Nephron progenitor cell (in vitro differentiated cells): ENCODE measurements at regions not wholly inside any gene's neighbourhood (a gene's known extent, or its start where the extent isn't known, plus 50 kb on each side); places are given as distances from the start of the nearest gene placed in this dataset.

Source experiments
- DNase-seq: peaks from one replicate; pipeline ENCODE4 v3.0.0; 2021
- H3K27ac Mint-ChIP-seq: 2 replicates; pipeline ENCODE4 v1.8.0; 2021; ENCODE audit warnings: mild to moderate bottlenecking, moderate library complexity, mixed read lengths
- H3K27me3 Mint-ChIP-seq: 2 replicates; pipeline ENCODE4 v1.8.0; 2021; ENCODE audit warnings: mild to moderate bottlenecking, low read depth, mixed read lengths; ENCODE audit not compliant: poor library complexity
- H3K36me3 Mint-ChIP-seq: 2 replicates; pipeline ENCODE4 v1.8.0; 2021; ENCODE audit warnings: low read depth, mixed read lengths
- H3K4me1 Mint-ChIP-seq: 2 replicates; pipeline ENCODE4 v1.8.0; 2021; ENCODE audit warnings: mixed read lengths
- H3K4me3 Mint-ChIP-seq: 2 replicates; pipeline ENCODE4 v1.8.0; 2021; ENCODE audit warnings: mild to moderate bottlenecking, moderate library complexity, mixed read lengths
- H3K9me3 Mint-ChIP-seq: 2 replicates; pipeline ENCODE4 v1.8.0; 2021; ENCODE audit warnings: mild to moderate bottlenecking, moderate library complexity, mixed read lengths
- TF ChIP-seq, protein P1 (sequence below): fragments of 200-600 bp; sonication (generic); IDR thresholded peaks from 2 replicates; pipeline ENCODE4 v1.5.0; 2021; ENCODE audit warnings: antibody characterized with exemption

DNA sequence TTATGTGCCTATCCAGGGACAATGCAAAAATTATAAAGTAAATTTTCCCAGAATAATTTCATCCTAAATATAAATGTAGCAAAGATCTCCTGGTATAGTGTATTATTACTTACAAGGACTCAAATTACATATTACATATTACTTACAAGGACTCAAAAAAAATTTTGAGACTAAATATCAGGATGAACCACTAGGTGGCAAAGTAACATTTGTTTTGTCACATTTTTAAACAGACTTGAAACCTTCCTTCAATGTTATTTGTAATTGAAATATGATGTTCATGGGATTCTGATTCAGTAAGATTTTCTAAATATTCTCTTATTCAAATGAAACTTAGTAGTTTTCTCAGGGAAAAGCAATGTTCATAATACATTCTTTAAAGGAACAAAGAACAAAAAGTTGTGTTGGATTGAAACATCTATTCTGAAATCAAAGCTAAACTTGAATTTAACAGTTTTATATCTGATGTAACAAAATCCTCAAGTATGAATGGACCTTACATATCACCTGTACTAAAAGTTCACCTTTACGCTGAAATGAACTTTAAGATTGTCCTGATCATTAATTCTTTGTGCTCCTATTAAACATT, 74.3 kb upstream of the GNAI1 start:
- Mint-ChIP-seq H3K36me3 (peaks cover 1% of the 10 kb centered on the region), H3K9me3 (peaks cover 12% of the 10 kb centered on the region), H3K27ac (no peak overlapping the region), H3K27me3 (peaks cover 2% of the 10 kb centered on the region), H3K4me3 (no peak overlapping the region), H3K4me1 (no peaks in the 10 kb centered on the region)
- DNase-seq: no peak
- TF ChIP-seq, protein P1, sequence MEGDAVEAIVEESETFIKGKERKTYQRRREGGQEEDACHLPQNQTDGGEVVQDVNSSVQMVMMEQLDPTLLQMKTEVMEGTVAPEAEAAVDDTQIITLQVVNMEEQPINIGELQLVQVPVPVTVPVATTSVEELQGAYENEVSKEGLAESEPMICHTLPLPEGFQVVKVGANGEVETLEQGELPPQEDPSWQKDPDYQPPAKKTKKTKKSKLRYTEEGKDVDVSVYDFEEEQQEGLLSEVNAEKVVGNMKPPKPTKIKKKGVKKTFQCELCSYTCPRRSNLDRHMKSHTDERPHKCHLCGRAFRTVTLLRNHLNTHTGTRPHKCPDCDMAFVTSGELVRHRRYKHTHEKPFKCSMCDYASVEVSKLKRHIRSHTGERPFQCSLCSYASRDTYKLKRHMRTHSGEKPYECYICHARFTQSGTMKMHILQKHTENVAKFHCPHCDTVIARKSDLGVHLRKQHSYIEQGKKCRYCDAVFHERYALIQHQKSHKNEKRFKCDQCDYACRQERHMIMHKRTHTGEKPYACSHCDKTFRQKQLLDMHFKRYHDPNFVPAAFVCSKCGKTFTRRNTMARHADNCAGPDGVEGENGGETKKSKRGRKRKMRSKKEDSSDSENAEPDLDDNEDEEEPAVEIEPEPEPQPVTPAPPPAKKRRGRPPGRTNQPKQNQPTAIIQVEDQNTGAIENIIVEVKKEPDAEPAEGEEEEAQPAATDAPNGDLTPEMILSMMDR: peak; percentile 60

DNA sequence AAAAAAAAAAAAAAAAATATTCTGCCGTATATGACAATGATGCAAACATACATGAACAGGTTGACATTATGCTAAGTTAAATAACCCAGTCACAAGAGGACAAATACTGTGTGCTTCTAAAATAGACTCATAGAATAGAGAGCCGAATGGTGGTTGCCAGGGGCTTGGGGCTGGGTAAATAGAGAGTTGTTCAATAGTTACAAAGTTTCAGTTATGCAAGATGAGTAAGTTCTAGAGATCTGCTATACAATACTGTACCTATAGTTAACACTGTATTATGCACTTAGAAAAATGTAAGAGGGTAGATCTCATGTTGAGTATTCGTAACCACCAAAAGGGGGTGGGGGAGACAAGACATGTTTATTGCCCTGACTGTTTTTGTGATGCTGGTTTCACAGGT, 77.1 kb upstream of the GNAI1 start:
- H3K27ac Mint-ChIP-seq: no peak overlapping the region
- H3K36me3 Mint-ChIP-seq: no peaks in the 10 kb centered on the region
- H3K27me3 Mint-ChIP-seq: peaks cover 4% of the 10 kb centered on the region
- H3K9me3 Mint-ChIP-seq: peaks cover 7% of the 10 kb centered on the region
- TF ChIP-seq, protein P1: no peak
- DNase-seq: no peak
- H3K4me3 Mint-ChIP-seq: no peak overlapping the region
- peaks cover 4% of the 10 kb centered on the region for H3K4me1 Mint-ChIP-seq

DNA sequence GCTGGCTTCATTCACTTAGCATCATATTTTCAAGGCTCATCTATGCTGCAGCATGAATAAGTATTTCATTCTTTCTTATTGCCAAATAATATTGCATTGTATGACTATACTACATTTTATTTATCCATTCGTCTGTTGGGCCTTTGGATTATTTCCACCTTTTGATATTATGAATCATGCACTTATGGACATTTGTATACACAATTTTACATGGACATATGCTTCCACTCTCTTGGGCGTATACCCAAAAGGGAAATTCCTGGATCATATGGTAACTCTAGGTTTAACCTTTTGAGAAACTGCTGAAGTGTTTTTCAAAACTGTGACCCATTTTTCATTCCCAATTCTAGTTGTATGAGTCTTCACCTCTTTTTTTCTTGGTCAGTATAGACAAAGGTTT, 80.3 kb upstream of the GNAI1 start:
- H3K4me3 Mint-ChIP-seq: no peak overlapping the region
- no peak for DNase-seq
- H3K4me1 Mint-ChIP-seq: peaks cover 4% of the 10 kb centered on the region

DNA sequence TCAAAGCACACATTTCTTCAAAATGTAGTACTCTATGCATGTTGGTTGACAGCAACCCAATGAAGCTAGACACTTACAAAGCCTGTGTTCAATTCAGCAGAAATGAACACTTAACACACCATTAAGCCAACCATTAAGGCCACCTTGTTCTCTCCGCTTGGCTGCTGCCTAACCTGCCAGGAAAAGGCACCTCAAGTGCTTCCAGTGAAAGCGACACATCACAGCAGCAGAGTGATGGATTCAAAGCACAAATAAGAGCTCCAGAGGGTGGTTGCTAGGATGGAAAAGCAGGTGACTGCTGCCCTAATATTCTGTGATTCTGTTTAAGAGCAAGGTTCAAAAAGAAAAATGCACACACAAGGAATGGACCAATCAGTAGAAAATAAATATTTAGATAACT, 81.5 kb upstream of the GNAI1 start:
- H3K36me3 Mint-ChIP-seq: no peaks in the 10 kb centered on the region
- peaks cover 4% of the 10 kb centered on the region for H3K27me3 Mint-ChIP-seq
- no peak overlapping the region for H3K27ac Mint-ChIP-seq

More for the DNA sequence above, 80.3 kb upstream of the GNAI1 start:
- Mint-ChIP-seq H3K27ac (no peak overlapping the region), H3K36me3 (no peaks in the 10 kb centered on the region), H3K27me3 (peaks cover 4% of the 10 kb centered on the region), H3K9me3 (no peaks in the 10 kb centered on the region)
- TF ChIP-seq, protein P1: no peak

DNA sequence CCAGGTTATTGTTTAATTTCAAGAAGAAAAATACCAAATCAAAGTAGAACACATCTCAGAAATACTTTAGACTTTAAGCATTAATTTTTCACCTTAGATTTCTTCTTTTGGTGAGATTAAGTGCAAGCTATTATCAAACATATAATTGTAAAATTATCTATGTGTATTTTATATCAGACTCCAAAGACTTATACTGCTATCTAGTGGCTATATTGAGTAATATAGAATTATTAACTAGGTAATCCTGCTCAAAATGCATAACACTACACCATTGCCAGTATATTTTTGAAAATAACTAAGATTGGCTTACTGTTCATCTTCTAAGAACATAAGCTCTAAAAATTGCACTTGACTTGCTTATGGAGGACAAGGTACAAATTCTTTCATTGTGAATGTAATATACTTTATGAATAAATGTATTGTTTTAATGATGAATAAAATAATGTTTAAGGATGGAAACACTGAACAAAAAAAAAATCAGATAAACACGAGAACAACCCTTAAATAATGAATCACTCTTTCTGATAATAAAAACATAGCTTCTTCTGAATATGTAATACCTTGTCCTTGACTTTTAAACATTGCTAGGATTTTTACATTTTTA, 86.7 kb upstream of the GNAI1 start:
- Mint-ChIP-seq H3K4me1 (peaks cover 2% of the 10 kb centered on the region), H3K27ac (no peak overlapping the region), H3K4me3 (no peak overlapping the region), H3K9me3 (peaks cover 20% of the 10 kb centered on the region), H3K36me3 (no peaks in the 10 kb centered on the region), H3K27me3 (no peaks in the 10 kb centered on the region)
- TF ChIP-seq, protein P1: no peak
- no peak for DNase-seq

More for the DNA sequence above, 81.5 kb upstream of the GNAI1 start:
- no peak overlapping the region for H3K4me3 Mint-ChIP-seq
- peaks cover 4% of the 10 kb centered on the region for H3K4me1 Mint-ChIP-seq
- no peaks in the 10 kb centered on the region for H3K9me3 Mint-ChIP-seq
- peak; percentile 6 for DNase-seq
- TF ChIP-seq, protein P1: no peak

DNA sequence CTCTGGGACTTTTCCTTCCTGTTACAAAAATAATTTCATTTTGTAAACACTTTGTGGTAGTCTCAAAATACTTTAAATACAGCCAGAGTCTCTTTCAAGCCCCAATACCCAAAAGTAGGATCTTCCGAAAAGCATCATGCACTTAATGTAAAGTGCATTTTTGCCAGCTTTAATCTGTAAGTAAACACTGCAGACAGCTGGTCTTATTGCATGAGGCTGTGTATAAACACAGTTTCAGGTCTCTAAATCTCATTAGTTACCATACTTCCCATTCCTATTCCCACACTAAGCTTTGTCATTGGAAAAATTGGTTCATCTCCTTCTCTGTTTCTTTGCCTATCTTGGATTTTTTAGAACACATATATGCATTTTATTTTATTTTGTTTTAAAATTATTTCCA, 87.6 kb upstream of the GNAI1 start:
- peaks cover 20% of the 10 kb centered on the region for H3K9me3 Mint-ChIP-seq
- DNase-seq: no peak
- no peaks in the 10 kb centered on the region for H3K27me3 Mint-ChIP-seq

More for the DNA sequence above, 87.6 kb upstream of the GNAI1 start:
- no peak overlapping the region for H3K27ac Mint-ChIP-seq
- TF ChIP-seq, protein P1: no peak
- no peaks in the 10 kb centered on the region for H3K36me3 Mint-ChIP-seq
- no peaks in the 10 kb centered on the region for H3K4me1 Mint-ChIP-seq
- no peak overlapping the region for H3K4me3 Mint-ChIP-seq
